ENCODE measurements at regions not wholly inside any gene's neighbourhood (a gene's known extent, or its start where the extent isn't known, plus 50 kb on each side); places are given as distances from the start of the nearest gene placed in this dataset.
"Not testable (repeated sequence)": the region's sequence is repeated elsewhere in the genome, so short reads cannot be mapped to it uniquely, and the experiment has no call there.

- in situ Hi-C loops (cut with MboI; ENCODE audit: low pct_unique_long_range_greater_than_20kb, low sequenced_read_pairs, unreplicated experiment): no loop called here
- no peak for TF ChIP-seq CTCF (IDR thresholded peaks at IDR 0.05; ENCODE audit: extremely low read depth, insufficient read depth, missing control alignments)
- no peak for DNase-seq (ENCODE audit: low spot score)
Observed at GRCh38 chr11:115645631-115646317, 141.6 kb upstream of the CADM1 start.

GRCh38 chr11:115644856-115645255 is 140.6 kb upstream of the CADM1 start:
- no peak for DNase-seq (ENCODE audit: low spot score)
- in situ Hi-C loops (cut with MboI; ENCODE audit: low pct_unique_long_range_greater_than_20kb, low sequenced_read_pairs, unreplicated experiment): no loop called here

GRCh38 chr11:115643549-115644270 is 139.5 kb upstream of the CADM1 start:
- DNase-seq (ENCODE audit: low spot score): no peak
- in situ Hi-C loops (cut with MboI; ENCODE audit: low pct_unique_long_range_greater_than_20kb, low sequenced_read_pairs, unreplicated experiment): no loop called here
- TF ChIP-seq CTCF (IDR thresholded peaks at IDR 0.05; ENCODE audit: extremely low read depth, insufficient read depth, missing control alignments): no peak

More at GRCh38 chr11:115644856-115645255, 140.6 kb upstream of the CADM1 start:
- no peak for TF ChIP-seq CTCF (IDR thresholded peaks at IDR 0.05; ENCODE audit: extremely low read depth, insufficient read depth, missing control alignments)

- in situ Hi-C loops (cut with MboI; ENCODE audit: low pct_unique_long_range_greater_than_20kb, low sequenced_read_pairs, unreplicated experiment): no loop called here
- no peak for TF ChIP-seq CTCF (IDR thresholded peaks at IDR 0.05; ENCODE audit: extremely low read depth, insufficient read depth, missing control alignments)
- DNase-seq (ENCODE audit: low spot score): no peak
Observed at GRCh38 chr11:115642660-115643059, 138.4 kb upstream of the CADM1 start.

- in situ Hi-C loops (cut with MboI; ENCODE audit: low pct_unique_long_range_greater_than_20kb, low sequenced_read_pairs, unreplicated experiment): no loop called here
- no peak for TF ChIP-seq CTCF (IDR thresholded peaks at IDR 0.05; ENCODE audit: extremely low read depth, insufficient read depth, missing control alignments)
- no peak for DNase-seq (ENCODE audit: low spot score)
Observed at GRCh38 chr11:115637599-115638241, 133.5 kb upstream of the CADM1 start.

GRCh38 chr11:115636753-115637527 is 132.7 kb upstream of the CADM1 start:
- in situ Hi-C loops (cut with MboI; ENCODE audit: low pct_unique_long_range_greater_than_20kb, low sequenced_read_pairs, unreplicated experiment): no loop called here
- DNase-seq (ENCODE audit: low spot score): no peak
- TF ChIP-seq CTCF (IDR thresholded peaks at IDR 0.05; ENCODE audit: extremely low read depth, insufficient read depth, missing control alignments): no peak

GRCh38 chr11:115633977-115634376 is 129.8 kb upstream of the CADM1 start:
- in situ Hi-C loops (cut with MboI; ENCODE audit: low pct_unique_long_range_greater_than_20kb, low sequenced_read_pairs, unreplicated experiment): not testable (repeated sequence)

More at GRCh38 chr11:115633977-115634376, 129.8 kb upstream of the CADM1 start:
- DNase-seq (ENCODE audit: low spot score): not testable (repeated sequence)

Measured in GM13977 (cell line).